BJ (cell line): ENCODE measurements at regions not wholly inside any gene's neighbourhood (a gene's known extent, or its start where the extent isn't known, plus 50 kb on each side); places are given as distances from the start of the nearest gene placed in this dataset.

ENCODE experiments used
- CTCF ChIA-PET: fragments of 350-600 bp; formaldehyde crosslinking; extraction: SDS; loops from one replicate; lab custom pipeline; 2021; ENCODE audit warnings: antibody characterized with exemption, inconsistent platforms; lab: Yijun Ruan, JAX
- POLR2A ChIA-PET: fragments of 300-600 bp; sonication (Branson Sonifier 250); formaldehyde crosslinking; extraction: SDS; loops from one replicate; lab custom pipeline; 2021; ENCODE audit warnings: antibody characterized with exemption; lab: Charles Lee
- DNase-seq: peaks from one replicate; pipeline ENCODE4 v3.0.0-alpha.2; 2011; ENCODE audit warnings: low read depth
- H3K27me3 ChIP-seq: 2 replicates; pipeline ENCODE4 v1.6.0; 2011; ENCODE audit warnings: low read length; ENCODE audit not compliant: control insufficient read depth, insufficient read depth
- H3K36me3 ChIP-seq: 2 replicates; pipeline ENCODE4 v1.5.1; 2011; ENCODE audit warnings: low read length; ENCODE audit not compliant: control insufficient read depth, insufficient read depth
- H3K4me3 ChIP-seq: 2 replicates; pipeline ENCODE4 v1.5.1; 2011; ENCODE audit warnings: low read depth, mild to moderate bottlenecking, control low read depth, low read length
- TF ChIP-seq, protein P1 (sequence below): IDR thresholded peaks from 2 replicates; pipeline ENCODE4 v1.5.1; 2011; ENCODE audit warnings: low read depth, mild to moderate bottlenecking, control low read depth, inconsistent platforms, low read length, moderate library complexity; ENCODE audit not compliant: insufficient read depth

DNA sequence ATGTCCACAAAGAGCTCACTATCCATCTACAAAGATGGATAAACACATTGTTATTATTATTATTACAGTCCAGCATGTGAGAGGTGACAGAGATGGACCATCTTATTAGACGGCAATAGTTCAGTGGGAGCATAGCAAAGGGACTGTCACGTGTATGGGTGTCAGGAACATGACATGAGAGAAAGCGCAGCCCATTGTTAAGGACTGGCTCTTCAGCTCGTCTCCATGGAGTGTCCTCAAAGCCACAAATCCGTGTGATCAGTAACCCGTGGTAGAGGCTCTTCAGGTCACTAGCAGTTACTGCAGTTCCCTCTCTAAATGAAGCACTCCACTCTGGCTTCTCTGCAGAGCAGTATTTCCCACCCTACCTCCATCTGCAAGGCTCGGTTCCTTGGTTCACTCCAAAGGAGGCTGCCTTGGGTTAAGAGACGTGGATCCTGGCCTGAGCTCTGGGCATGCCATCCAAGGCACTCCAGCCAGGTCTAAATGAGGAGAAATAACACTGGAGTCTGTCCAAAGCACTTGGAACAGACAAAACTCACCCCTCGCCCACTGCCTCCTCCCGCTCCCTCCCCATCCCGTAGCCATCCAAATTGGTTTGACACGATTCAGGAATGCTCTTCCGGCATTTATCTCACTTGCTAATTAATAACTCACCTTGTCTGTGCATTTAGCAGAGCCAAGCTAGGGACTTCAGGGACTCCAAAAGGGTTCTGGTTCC lies 122.3 kb upstream of the WWC1 start:
- Histone ChIP-seq H3K27me3 (peaks cover 6% of the 10 kb centered on the region), H3K36me3 (no peaks in the 10 kb centered on the region), H3K4me3 (no peak overlapping the region)
- POLR2A ChIA-PET, result no interaction called here
- no peak for DNase-seq
- CTCF ChIA-PET, result interaction anchor here (0.9 kb wide), 1 partner anchor 13 kb away, joined by 3 read pairs; no protein-coding TSS in a partner anchor
- TF ChIP-seq, protein P1, sequence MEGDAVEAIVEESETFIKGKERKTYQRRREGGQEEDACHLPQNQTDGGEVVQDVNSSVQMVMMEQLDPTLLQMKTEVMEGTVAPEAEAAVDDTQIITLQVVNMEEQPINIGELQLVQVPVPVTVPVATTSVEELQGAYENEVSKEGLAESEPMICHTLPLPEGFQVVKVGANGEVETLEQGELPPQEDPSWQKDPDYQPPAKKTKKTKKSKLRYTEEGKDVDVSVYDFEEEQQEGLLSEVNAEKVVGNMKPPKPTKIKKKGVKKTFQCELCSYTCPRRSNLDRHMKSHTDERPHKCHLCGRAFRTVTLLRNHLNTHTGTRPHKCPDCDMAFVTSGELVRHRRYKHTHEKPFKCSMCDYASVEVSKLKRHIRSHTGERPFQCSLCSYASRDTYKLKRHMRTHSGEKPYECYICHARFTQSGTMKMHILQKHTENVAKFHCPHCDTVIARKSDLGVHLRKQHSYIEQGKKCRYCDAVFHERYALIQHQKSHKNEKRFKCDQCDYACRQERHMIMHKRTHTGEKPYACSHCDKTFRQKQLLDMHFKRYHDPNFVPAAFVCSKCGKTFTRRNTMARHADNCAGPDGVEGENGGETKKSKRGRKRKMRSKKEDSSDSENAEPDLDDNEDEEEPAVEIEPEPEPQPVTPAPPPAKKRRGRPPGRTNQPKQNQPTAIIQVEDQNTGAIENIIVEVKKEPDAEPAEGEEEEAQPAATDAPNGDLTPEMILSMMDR, result no peak

DNA sequence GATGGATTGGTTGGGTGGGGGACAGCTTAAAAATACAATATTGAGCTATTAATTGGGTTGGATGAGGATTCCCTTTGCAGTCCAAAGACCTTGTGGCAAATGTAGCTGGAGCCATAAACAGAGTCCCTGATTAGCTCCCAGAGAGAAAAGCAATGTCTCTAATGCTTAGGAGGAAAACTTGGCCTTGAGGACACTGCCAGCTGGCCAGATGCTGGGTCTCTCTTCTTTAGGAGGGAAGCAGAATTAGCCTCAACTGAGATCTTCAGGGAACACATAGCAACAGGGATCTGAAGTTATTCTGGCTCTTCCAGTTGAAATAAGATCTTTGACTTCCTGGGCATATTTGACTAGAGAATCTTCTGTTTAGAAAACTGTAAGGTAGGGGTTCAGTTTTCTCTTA lies 121.7 kb upstream of the WWC1 start:
- ChIA-PET CTCF (no interaction called here), POLR2A (no interaction called here)
- H3K36me3 ChIP-seq, result no peaks in the 10 kb centered on the region
- TF ChIP-seq, protein P1, result no peak
- peaks cover 6% of the 10 kb centered on the region for H3K27me3 ChIP-seq
- H3K4me3 ChIP-seq, result no peak overlapping the region
- no peak for DNase-seq

DNA sequence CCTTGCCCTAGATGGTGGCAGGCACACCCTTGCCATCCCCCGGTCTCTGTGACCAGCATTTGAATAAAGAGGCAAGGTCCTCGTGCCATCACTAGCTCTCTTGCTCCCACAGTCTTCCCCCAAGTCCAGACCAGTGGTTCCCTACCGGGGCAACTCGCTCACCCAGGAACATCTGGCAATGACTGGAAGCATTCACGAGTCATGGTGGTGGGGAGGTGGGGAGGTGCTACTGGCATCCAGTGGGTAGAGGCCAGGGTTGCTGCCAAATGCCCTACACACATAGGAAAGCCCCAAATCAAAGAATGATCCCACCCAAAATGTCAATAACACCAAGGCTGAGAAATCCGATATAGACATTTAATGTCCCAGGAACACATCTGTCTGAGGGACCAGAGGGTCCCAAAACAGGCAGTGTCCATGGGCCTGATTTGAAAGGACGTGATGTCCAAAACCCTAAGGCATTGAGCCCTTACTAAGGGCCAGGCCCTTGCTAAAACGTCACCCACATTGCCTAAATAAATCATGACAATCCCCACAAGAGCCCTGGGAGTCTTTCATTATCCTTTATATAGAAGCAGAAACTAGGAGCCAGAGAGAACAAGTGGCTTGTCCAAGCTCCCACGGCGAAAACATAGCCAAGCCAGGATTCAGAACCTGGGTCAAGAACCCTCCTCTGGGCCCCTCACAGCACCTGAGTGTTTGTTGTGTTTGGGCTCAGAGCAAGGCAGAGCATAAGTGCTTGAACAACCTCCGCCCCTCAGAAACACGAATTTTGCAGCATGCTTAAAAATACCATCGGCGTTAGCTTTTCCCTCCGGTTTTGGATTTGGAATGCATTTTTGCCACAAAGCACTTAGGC lies 119.3 kb upstream of the WWC1 start:
- ChIA-PET CTCF (no interaction called here), POLR2A (no interaction called here)
- TF ChIP-seq, protein P1, result no peak
- Histone ChIP-seq H3K4me3 (no peak overlapping the region), H3K27me3 (peaks cover 6% of the 10 kb centered on the region), H3K36me3 (no peaks in the 10 kb centered on the region)
- DNase-seq, result no peak

DNA sequence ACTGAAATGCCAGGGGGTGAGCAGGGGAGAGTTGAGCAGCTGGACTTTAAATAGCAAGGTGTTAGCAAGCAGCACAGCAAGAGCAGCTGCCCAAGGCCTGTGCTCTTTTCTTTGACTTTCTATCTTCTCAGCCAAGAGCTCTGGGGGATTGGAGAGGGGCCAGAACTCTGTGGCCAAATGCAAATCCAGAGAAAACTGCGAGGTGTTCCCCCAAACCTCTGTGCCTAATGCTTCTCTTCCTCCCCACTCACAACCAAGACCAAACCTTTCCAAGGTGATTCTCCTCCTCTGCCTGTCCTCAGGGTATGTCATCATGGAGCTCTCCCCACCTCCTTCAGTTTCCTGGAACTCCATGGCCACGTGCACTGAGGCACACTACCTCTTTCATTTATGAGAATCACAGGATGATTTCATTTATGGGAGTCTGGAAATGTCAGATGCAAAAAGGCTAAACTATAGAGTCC lies 118.7 kb upstream of the WWC1 start:
- TF ChIP-seq, protein P1, result no peak
- H3K27me3 ChIP-seq, result peaks cover 5% of the 10 kb centered on the region; the same call in 1 of the 2 replicates
- ChIA-PET POLR2A (no interaction called here), CTCF (no interaction called here)
- H3K36me3 ChIP-seq, result no peaks in the 10 kb centered on the region
- no peak for DNase-seq
- H3K4me3 ChIP-seq, result no peak overlapping the region

DNA sequence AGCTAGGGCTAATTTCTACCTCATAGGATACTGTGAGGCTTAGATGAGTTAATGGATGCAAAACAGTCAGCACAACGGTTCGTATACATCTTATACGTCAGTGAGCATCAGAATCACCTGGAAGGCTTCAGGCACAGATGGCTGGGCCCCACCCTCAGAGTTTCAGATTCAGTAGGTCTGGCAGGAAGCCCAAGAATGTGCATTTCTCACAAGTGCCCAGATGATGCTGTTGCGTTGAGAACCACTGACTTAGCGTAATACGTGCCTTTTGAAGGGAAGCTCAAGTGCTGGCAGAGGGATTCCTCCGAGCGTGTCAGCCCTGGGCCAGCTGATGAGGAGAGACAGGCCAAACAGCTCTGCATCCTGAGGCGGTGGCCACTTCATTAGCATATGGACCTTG lies 117.1 kb upstream of the WWC1 start:
- ChIA-PET POLR2A (no interaction called here), CTCF (interaction anchor here (1.6 kb wide), 1 partner anchor 42 kb away, joined by 3 read pairs; no protein-coding TSS in a partner anchor)
- DNase-seq, result no peak
- Histone ChIP-seq H3K4me3 (no peak overlapping the region), H3K27me3 (peaks cover 5% of the 10 kb centered on the region; the same call in 1 of the 2 replicates), H3K36me3 (no peaks in the 10 kb centered on the region)
- TF ChIP-seq, protein P1, result no peak
